ENCODE measurements at regions not wholly inside any gene's neighbourhood (a gene's known extent, or its start where the extent isn't known, plus 50 kb on each side); places are given as distances from the start of the nearest gene placed in this dataset.

DNA sequence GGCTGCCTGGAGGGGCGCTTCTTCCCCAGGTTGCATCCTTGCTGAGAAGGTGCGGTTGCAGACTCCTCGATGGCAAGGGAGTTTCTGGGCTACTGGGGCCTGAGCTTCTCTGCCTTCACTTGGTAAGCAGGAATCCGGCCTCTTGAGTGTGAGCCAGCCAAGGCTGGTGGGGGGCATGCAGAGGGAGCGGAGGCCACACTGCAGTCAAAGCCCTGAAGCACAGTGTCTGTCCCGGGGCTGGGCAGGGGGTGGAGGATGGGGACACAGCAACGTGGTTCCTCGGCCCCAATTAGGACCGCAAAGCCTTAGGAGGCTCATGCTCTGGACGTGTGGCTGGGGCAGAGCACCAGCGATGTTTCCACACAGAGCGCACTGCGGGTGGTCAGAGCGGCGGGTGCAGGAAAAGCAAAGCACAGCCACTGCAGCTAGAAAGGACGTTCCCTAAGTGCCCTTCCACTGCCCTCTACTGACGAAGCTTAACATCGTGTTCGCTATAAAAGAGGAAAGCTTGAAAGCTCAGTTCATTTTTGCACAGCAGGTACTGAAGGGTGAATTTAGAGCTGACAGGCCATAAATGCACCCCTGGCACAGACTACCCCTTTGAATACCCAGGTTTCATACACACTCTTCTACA is 60.7 kb upstream of the COG2 start:
- Histone ChIP-seq H3K27ac (no peak overlapping the region), H3K27me3 (replicated peaks; ENCODE audit: insufficient read depth) (no peaks in the 10 kb centered on the region), H3K9me3 (no peaks in the 10 kb centered on the region), H3K4me3 (no peak overlapping the region), H3K36me3 (no peaks in the 10 kb centered on the region), H3K4me1 (replicated peaks) (no peaks in the 10 kb centered on the region)
- no peak for DNase-seq (ENCODE audit: low spot score)
- 92% methylated on average over 19 of the region's 19 CpGs for WGBS
- intact Hi-C loops (cut with DNase I): no loop called here
- TF ChIP-seq POLR2A (IDR thresholded peaks at IDR 0.05) (no peak), POLR2AphosphoS5 (IDR thresholded peaks at IDR 0.05) (no peak)
- TF ChIP-seq, protein P1, sequence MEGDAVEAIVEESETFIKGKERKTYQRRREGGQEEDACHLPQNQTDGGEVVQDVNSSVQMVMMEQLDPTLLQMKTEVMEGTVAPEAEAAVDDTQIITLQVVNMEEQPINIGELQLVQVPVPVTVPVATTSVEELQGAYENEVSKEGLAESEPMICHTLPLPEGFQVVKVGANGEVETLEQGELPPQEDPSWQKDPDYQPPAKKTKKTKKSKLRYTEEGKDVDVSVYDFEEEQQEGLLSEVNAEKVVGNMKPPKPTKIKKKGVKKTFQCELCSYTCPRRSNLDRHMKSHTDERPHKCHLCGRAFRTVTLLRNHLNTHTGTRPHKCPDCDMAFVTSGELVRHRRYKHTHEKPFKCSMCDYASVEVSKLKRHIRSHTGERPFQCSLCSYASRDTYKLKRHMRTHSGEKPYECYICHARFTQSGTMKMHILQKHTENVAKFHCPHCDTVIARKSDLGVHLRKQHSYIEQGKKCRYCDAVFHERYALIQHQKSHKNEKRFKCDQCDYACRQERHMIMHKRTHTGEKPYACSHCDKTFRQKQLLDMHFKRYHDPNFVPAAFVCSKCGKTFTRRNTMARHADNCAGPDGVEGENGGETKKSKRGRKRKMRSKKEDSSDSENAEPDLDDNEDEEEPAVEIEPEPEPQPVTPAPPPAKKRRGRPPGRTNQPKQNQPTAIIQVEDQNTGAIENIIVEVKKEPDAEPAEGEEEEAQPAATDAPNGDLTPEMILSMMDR (IDR thresholded peaks at IDR 0.05): no peak

DNA sequence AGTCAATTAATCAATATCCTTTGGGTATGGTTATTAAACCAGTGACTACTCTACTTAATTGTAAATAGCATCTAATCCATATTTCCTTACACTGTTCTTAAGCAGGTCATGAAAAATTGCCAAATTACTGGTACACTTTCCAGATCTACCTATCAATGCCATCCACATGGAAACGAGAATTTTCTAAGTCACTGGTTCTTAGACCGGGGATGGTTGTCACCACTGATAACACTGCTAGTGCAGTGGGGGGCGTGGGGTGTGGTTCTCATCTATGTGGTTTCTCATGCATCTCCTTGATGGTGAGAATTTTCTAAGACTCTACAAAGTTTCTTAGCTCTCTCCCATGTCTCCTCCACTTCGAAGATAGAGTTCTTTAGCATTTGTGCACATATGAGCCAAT is 63.7 kb upstream of the COG2 start:
- DNase-seq (ENCODE audit: low spot score): no peak
- WGBS: 92% methylated on average over 4 of the region's 4 CpGs
- intact Hi-C loops (cut with DNase I): no loop called here

DNA sequence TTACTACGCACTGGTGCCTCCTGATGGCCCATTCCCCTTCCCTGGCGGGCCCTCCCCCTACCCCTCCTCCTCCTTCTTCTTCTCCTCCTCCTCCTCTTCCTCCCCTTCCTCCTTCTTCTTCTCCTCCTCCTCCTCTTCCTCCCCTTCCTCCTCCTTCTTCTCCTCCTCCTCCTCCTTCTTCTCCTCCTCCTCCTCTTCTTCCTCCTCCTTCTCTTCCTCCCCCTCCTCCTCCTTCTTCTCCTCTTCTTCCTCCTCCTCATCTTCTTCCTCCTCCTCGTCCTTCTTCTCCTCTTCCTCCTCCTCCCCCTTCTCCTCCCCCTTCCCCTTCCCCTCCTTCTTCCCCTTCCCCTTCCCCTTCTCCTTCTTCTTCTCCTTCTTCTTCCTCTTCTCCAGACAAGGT is 64.7 kb upstream of the COG2 start:
- no peaks in the 10 kb centered on the region for H3K9me3 ChIP-seq
- H3K27ac ChIP-seq: no peak overlapping the region
- intact Hi-C loops (cut with DNase I): no loop called here
- 78% methylated on average over 3 of the region's 3 CpGs for WGBS
- no peak overlapping the region for H3K4me3 ChIP-seq
- no peak for TF ChIP-seq POLR2A (IDR thresholded peaks at IDR 0.05)
- TF ChIP-seq, protein P1 (IDR thresholded peaks at IDR 0.05): no peak
- no peak for DNase-seq (ENCODE audit: low spot score)
- no peaks in the 10 kb centered on the region for H3K27me3 ChIP-seq (replicated peaks; ENCODE audit: insufficient read depth)
- H3K4me1 ChIP-seq (replicated peaks): no peaks in the 10 kb centered on the region
- no peaks in the 10 kb centered on the region for H3K36me3 ChIP-seq

More for the DNA sequence above, 63.7 kb upstream of the COG2 start:
- Histone ChIP-seq H3K27me3 (replicated peaks; ENCODE audit: insufficient read depth) (no peaks in the 10 kb centered on the region), H3K36me3 (no peaks in the 10 kb centered on the region), H3K4me1 (replicated peaks) (no peaks in the 10 kb centered on the region), H3K27ac (no peak overlapping the region), H3K9me3 (no peaks in the 10 kb centered on the region), H3K4me3 (no peak overlapping the region)
- TF ChIP-seq POLR2AphosphoS5 (IDR thresholded peaks at IDR 0.05): no peak
- TF ChIP-seq, protein P1 (IDR thresholded peaks at IDR 0.05): no peak
- no peak for TF ChIP-seq POLR2A (IDR thresholded peaks at IDR 0.05)

DNA sequence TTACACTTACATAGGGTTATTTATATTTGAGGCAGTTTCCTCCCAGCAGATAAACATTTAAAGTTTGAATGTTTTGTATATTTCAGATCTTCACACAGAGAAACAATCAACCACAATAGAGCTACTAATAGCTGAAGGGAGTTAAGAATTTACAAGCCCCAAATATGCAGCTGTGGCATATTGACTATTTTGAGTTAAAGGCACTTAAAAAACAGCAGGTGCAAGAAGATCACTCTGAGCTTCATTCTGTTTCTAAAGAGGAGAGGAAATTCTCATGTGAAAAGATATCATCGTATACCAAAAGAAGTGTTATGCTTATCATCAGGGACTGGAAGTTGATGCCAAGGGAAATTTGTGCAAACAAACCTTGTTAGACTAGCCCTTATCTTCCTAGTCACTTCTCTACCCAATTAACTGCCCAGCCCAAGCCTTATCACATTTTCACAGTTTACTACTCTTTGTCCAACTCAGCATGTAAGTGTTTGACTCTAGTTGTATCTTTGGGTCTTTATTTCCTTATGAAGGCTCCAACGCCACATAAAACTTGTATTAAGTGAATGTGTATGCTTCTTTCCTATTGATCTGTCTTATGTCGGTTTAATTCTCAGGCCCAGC is 66.3 kb upstream of the COG2 start:
- Histone ChIP-seq H3K27me3 (replicated peaks; ENCODE audit: insufficient read depth) (no peaks in the 10 kb centered on the region), H3K9me3 (no peaks in the 10 kb centered on the region), H3K27ac (no peak overlapping the region), H3K4me3 (no peak overlapping the region), H3K36me3 (no peaks in the 10 kb centered on the region), H3K4me1 (replicated peaks) (no peaks in the 10 kb centered on the region)
- intact Hi-C loops (cut with DNase I): no loop called here
- WGBS: 80% methylated on average over 3 of the region's 3 CpGs
- TF ChIP-seq POLR2AphosphoS5 (IDR thresholded peaks at IDR 0.05): no peak
- no peak for TF ChIP-seq POLR2A (IDR thresholded peaks at IDR 0.05)
- DNase-seq (ENCODE audit: low spot score): no peak

DNA sequence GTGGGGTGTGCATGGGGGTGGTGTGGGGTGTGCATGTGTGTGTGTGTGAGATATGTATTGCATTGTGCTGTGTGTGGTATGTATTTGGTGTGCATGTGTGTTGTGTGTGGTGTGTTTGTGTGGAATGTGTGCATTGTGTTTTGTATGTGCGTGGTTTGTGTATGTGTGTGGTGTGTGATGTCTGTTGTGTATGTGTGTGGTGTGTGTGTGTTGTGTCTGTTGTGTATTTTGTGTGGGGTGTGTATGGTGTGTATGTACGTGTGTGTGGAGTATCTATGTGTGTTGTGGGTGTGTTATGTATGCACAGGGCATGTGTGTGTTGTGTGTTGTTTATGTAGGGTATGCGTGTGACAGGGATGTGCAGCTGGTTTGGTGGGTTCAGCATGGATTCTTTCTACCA is 67.8 kb upstream of the COG2 start:
- H3K4me3 ChIP-seq: no peak overlapping the region
- no peaks in the 10 kb centered on the region for H3K4me1 ChIP-seq (replicated peaks)
- H3K9me3 ChIP-seq: no peaks in the 10 kb centered on the region
- H3K36me3 ChIP-seq: no peaks in the 10 kb centered on the region
- intact Hi-C loops (cut with DNase I): no loop called here
- TF ChIP-seq POLR2A (IDR thresholded peaks at IDR 0.05): no peak
- TF ChIP-seq, protein P1 (IDR thresholded peaks at IDR 0.05): no peak
- TF ChIP-seq POLR2AphosphoS5 (IDR thresholded peaks at IDR 0.05): no peak
- no peak for DNase-seq (ENCODE audit: low spot score)
- no peaks in the 10 kb centered on the region for H3K27me3 ChIP-seq (replicated peaks; ENCODE audit: insufficient read depth)
- no peak overlapping the region for H3K27ac ChIP-seq
- WGBS: 92% methylated on average over 3 of the region's 3 CpGs
